Neural progenitor cell (in vitro differentiated cells): ENCODE measurements at regions not wholly inside any gene's neighbourhood (a gene's known extent, or its start where the extent isn't known, plus 50 kb on each side); places are given as distances from the start of the nearest gene placed in this dataset.

Experiments used
- EZH2phosphoT487 ChIP-seq: fragments of 200-600 bp; sonication (generic); IDR thresholded peaks from 2 replicates; pipeline ENCODE4 v1.6.1; 2017; ENCODE audit warnings: antibody characterized with exemption
- TF ChIP-seq, protein P1 (sequence below): fragments of 200-600 bp; sonication (generic); IDR thresholded peaks from 2 replicates; pipeline ENCODE4 v1.5.1; 2017; ENCODE audit warnings: antibody characterized with exemption, mild to moderate bottlenecking

DNA sequence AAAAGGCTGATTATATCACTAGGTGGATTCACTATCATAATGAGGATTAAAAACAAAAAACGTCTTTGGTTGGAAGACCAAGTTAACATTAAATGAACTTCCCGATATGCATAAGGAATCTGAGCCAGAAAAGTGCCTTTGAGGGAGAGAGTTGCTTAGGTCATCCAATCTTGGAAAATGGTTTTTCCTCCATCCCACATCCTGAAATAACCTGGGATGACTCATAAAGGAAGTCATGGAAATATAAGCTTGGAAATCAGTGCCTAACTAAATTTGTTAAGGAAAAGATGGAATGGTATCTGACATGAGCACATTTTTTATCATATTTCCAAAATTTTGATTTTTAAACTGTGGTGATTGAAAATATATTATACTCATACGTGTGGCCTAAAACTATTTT, 66.0 kb downstream of the KBTBD8 start:
- TF ChIP-seq, protein P1, sequence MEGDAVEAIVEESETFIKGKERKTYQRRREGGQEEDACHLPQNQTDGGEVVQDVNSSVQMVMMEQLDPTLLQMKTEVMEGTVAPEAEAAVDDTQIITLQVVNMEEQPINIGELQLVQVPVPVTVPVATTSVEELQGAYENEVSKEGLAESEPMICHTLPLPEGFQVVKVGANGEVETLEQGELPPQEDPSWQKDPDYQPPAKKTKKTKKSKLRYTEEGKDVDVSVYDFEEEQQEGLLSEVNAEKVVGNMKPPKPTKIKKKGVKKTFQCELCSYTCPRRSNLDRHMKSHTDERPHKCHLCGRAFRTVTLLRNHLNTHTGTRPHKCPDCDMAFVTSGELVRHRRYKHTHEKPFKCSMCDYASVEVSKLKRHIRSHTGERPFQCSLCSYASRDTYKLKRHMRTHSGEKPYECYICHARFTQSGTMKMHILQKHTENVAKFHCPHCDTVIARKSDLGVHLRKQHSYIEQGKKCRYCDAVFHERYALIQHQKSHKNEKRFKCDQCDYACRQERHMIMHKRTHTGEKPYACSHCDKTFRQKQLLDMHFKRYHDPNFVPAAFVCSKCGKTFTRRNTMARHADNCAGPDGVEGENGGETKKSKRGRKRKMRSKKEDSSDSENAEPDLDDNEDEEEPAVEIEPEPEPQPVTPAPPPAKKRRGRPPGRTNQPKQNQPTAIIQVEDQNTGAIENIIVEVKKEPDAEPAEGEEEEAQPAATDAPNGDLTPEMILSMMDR: no peak
- no peak for TF ChIP-seq EZH2phosphoT487
